Hepatocyte (in vitro differentiated cells): ENCODE measurements at regions not wholly inside any gene's neighbourhood (a gene's known extent, or its start where the extent isn't known, plus 50 kb on each side); places are given as distances from the start of the nearest gene placed in this dataset.

Source experiments
- DNase-seq: peaks from one replicate; pipeline ENCODE4 v3.0.0-alpha.2; 2016; ENCODE audit warnings: low spot score
- H2AFZ ChIP-seq: fragments of 200-600 bp; sonication (generic); 2 replicates; pipeline ENCODE4 v1.6.0; 2016; ENCODE audit warnings: antibody characterized with exemption, mild to moderate bottlenecking
- H3K27ac ChIP-seq: fragments of 200-600 bp; sonication (generic); 2 replicates; pipeline ENCODE4 v1.5.1; 2016; ENCODE audit warnings: mild to moderate bottlenecking
- H3K27me3 ChIP-seq: fragments of 200-600 bp; sonication (generic); 2 replicates; pipeline ENCODE4 v1.6.1; 2016
- H3K36me3 ChIP-seq: fragments of 200-600 bp; sonication (generic); replicated peaks from 2 replicates; pipeline ENCODE4 v1.5.1; 2016; ENCODE audit warnings: low read depth; ENCODE audit not compliant: insufficient read depth
- H3K4me1 ChIP-seq: fragments of 200-600 bp; sonication (generic); 2 replicates; pipeline ENCODE4 v1.5.1; 2016; ENCODE audit warnings: mild to moderate bottlenecking, moderate library complexity; ENCODE audit not compliant: insufficient read depth
- H3K4me2 ChIP-seq: fragments of 200-600 bp; sonication (generic); 2 replicates; pipeline ENCODE4 v1.6.0; 2016
- H3K4me3 ChIP-seq: fragments of 200-600 bp; sonication (generic); 2 replicates; pipeline ENCODE4 v1.5.1; 2016; ENCODE audit warnings: mild to moderate bottlenecking
- H3K79me2 ChIP-seq: fragments of 200-600 bp; sonication (generic); 2 replicates; pipeline ENCODE4 v1.6.0; 2017; ENCODE audit warnings: mild to moderate bottlenecking
- H3K9me2 ChIP-seq: fragments of 200-600 bp; sonication (generic); replicated peaks from 2 replicates; pipeline ENCODE4 v1.6.0; 2017; ENCODE audit warnings: mild to moderate bottlenecking; ENCODE audit not compliant: insufficient read depth
- H3K9me3 ChIP-seq: fragments of 200-600 bp; sonication (generic); 2 replicates; pipeline ENCODE4 v1.5.1; 2016; ENCODE audit warnings: low read depth, mild to moderate bottlenecking
- H4K20me1 ChIP-seq: fragments of 200-600 bp; sonication (generic); 2 replicates; pipeline ENCODE4 v1.6.0; 2016; ENCODE audit warnings: mild to moderate bottlenecking; ENCODE audit not compliant: insufficient read depth, poor library complexity, severe bottlenecking
- CTCF ChIP-seq: fragments of 200-600 bp; sonication (generic); IDR thresholded peaks from 2 replicates; pipeline ENCODE4 v1.5.1; 2016; ENCODE audit warnings: antibody characterized with exemption, mild to moderate bottlenecking; ENCODE audit not compliant: poor library complexity
- EZH2 ChIP-seq: fragments of 200-600 bp; sonication (generic); IDR thresholded peaks from 2 replicates; pipeline ENCODE4 v1.6.1; 2016; ENCODE audit warnings: antibody characterized with exemption, mild to moderate bottlenecking, borderline replicate concordance
- EZH2phosphoT487 ChIP-seq: fragments of 200-600 bp; sonication (generic); IDR thresholded peaks from one replicate; pipeline ENCODE4 v1.6.1; 2018; ENCODE audit warnings: antibody characterized with exemption, mild to moderate bottlenecking, low read depth, moderate library complexity; ENCODE audit not compliant: unreplicated experiment, severe bottlenecking
- WGBS: methylation state at CpG from one replicate; pipeline ENCODE4 v1.1.6; 2016; ENCODE audit warnings: low lambda C conversion rate; ENCODE audit errors: missing lambda C conversion rate; 5-methylcytosine and 5-hydroxymethylcytosine counted together

GRCh38 chr3:166934879-166935278, 445.2 kb downstream of the ZBBX start:
- no peaks in the 10 kb centered on the region for H4K20me1 ChIP-seq
- WGBS: 94% methylated on average over 3 of the region's 3 CpGs

GRCh38 chr3:166917437-166917836, 462.7 kb downstream of the ZBBX start:
- Histone ChIP-seq H3K9me2 (no peaks in the 10 kb centered on the region), H3K36me3 (no peaks in the 10 kb centered on the region), H2AFZ (no peak overlapping the region), H3K27ac (no peak overlapping the region), H3K4me1 (no peaks in the 10 kb centered on the region), H3K27me3 (no peaks in the 10 kb centered on the region), H3K9me3 (no peaks in the 10 kb centered on the region), H3K4me2 (no peak overlapping the region), H3K4me3 (no peak overlapping the region), H4K20me1 (no peaks in the 10 kb centered on the region), H3K79me2 (no peaks in the 10 kb centered on the region)
- DNase-seq: no peak
- 85% methylated on average over 1 of the region's 1 CpG for WGBS
- TF ChIP-seq EZH2phosphoT487: no peak

More at GRCh38 chr3:166934879-166935278, 445.2 kb downstream of the ZBBX start:
- Histone ChIP-seq H3K4me3 (no peak overlapping the region), H3K79me2 (no peaks in the 10 kb centered on the region), H3K36me3 (no peaks in the 10 kb centered on the region), H2AFZ (no peak overlapping the region), H3K4me2 (no peak overlapping the region), H3K9me3 (no peaks in the 10 kb centered on the region), H3K27me3 (no peaks in the 10 kb centered on the region), H3K27ac (no peak overlapping the region), H3K9me2 (no peaks in the 10 kb centered on the region), H3K4me1 (no peaks in the 10 kb centered on the region)
- DNase-seq: no peak
- TF ChIP-seq EZH2 (no peak), CTCF (no peak), EZH2phosphoT487 (no peak)

GRCh38 chr3:166902374-166902773, 477.7 kb downstream of the ZBBX start:
- Histone ChIP-seq H3K4me1 (no peaks in the 10 kb centered on the region), H3K27me3 (no peaks in the 10 kb centered on the region), H3K79me2 (no peaks in the 10 kb centered on the region), H3K9me3 (no peaks in the 10 kb centered on the region), H2AFZ (no peak overlapping the region), H3K4me3 (no peak overlapping the region), H3K36me3 (no peaks in the 10 kb centered on the region), H3K4me2 (no peak overlapping the region), H3K27ac (no peak overlapping the region), H3K9me2 (no peaks in the 10 kb centered on the region), H4K20me1 (no peaks in the 10 kb centered on the region)
- DNase-seq: no peak
- TF ChIP-seq CTCF: peak; percentile 39
- TF ChIP-seq EZH2phosphoT487: no peak
- no peak for TF ChIP-seq EZH2

GRCh38 chr3:166900866-166901577, 479.1 kb downstream of the ZBBX start:
- Histone ChIP-seq H3K9me2 (no peaks in the 10 kb centered on the region), H3K36me3 (no peaks in the 10 kb centered on the region), H4K20me1 (no peaks in the 10 kb centered on the region), H3K9me3 (no peaks in the 10 kb centered on the region), H3K4me3 (no peak overlapping the region), H3K27me3 (no peaks in the 10 kb centered on the region), H3K4me2 (no peak overlapping the region), H3K4me1 (no peaks in the 10 kb centered on the region), H2AFZ (no peak overlapping the region), H3K27ac (no peak overlapping the region), H3K79me2 (no peaks in the 10 kb centered on the region)
- WGBS: 67% methylated on average over 3 of the region's 3 CpGs
- no peak for DNase-seq
- no peak for TF ChIP-seq CTCF
